SK-N-SH (cell line): ENCODE measurements at regions not wholly inside any gene's neighbourhood (a gene's known extent, or its start where the extent isn't known, plus 50 kb on each side); places are given as distances from the start of the nearest gene placed in this dataset.

ENCODE experiments used
- CTCF ChIA-PET: fragments of 300-600, 350-600 bp; formaldehyde crosslinking; extraction: SDS; loops from one replicate; lab custom pipeline; 2021; lab: Yijun Ruan, JAX
- POLR2A ChIA-PET: fragments of 350-600 bp; sonication (Branson Sonifier 250); formaldehyde crosslinking; extraction: SDS; loops from one replicate; lab custom pipeline; 2020; ENCODE audit warnings: antibody characterized with exemption, inconsistent platforms; lab: Yijun Ruan, JAX
- DNase-seq: peaks from one replicate; pipeline ENCODE4 v3.0.0; 2012
- H2AFZ ChIP-seq: fragments of 200-600 bp; sonication (generic); 2 replicates; pipeline ENCODE4 v1.8.1; 2016; ENCODE audit warnings: antibody characterized with exemption, mild to moderate bottlenecking, low read depth
- H3F3A ChIP-seq: fragments of 200-600 bp; sonication (generic); replicated peaks from 2 replicates; pipeline ENCODE3; 2016; ENCODE audit warnings: antibody characterized with exemption, mild to moderate bottlenecking; ENCODE audit not compliant: insufficient read depth
- H3K27ac ChIP-seq, 2 experiments: fragments of 200-500 bp in 1 of 2; fragments of 200-600 bp in 1 of 2; sonication (Bioruptor generic) in 1 of 2; sonication (generic), shearing (Covaris generic) in 1 of 2; 2 replicates each; pipeline versions ENCODE4 v1.5.1 to v1.6.1; 2014 to 2016; ENCODE audit warnings: low read depth in 2 of 2, inconsistent platforms in 1 of 2, low read length in 1 of 2, mild to moderate bottlenecking in 1 of 2, mixed read lengths in 1 of 2
- H3K27me3 ChIP-seq: fragments of 200-600 bp; sonication (generic), shearing (Covaris generic); 2 replicates; pipeline ENCODE4 v1.6.1; 2016; ENCODE audit warnings: mixed run types; ENCODE audit not compliant: insufficient read depth
- H3K36me3 ChIP-seq, 2 experiments: fragments of 200-500 bp in 1 of 2; fragments of 200-600 bp in 1 of 2; sonication (Bioruptor generic) in 1 of 2; sonication (generic) in 1 of 2; replicated peaks in 1 of 2; 2 replicates each; pipeline versions ENCODE3 to v1.5.1; 2014 to 2016; ENCODE audit warnings: low read length in 1 of 2, mild to moderate bottlenecking in 1 of 2; ENCODE audit not compliant: insufficient read depth in 2 of 2, control insufficient read depth in 1 of 2
- H3K4me1 ChIP-seq, 2 experiments: fragments of 200-500 bp in 1 of 2; fragments of 200-600 bp in 1 of 2; sonication (Bioruptor generic) in 1 of 2; sonication (generic), shearing (Covaris generic) in 1 of 2; 2 replicates each; pipeline versions ENCODE4 v1.5.1 to v1.6.1; 2014 to 2016; ENCODE audit warnings: low read depth in 1 of 2, low read length in 1 of 2, mixed run types in 1 of 2; ENCODE audit not compliant: insufficient read depth in 2 of 2, control insufficient read depth in 1 of 2
- H3K4me2 ChIP-seq: fragments of 200-600 bp; sonication (generic), shearing (Covaris generic); 2 replicates; pipeline ENCODE4 v1.6.1; 2017; ENCODE audit warnings: mixed run types
- H3K4me3 ChIP-seq, 2 experiments: fragments of 200-500 bp in 1 of 2; fragments of 200-600 bp in 1 of 2; sonication (Bioruptor generic) in 1 of 2; sonication (generic), shearing (Covaris generic) in 1 of 2; 2 replicates each; pipeline versions ENCODE4 v1.5.1 to v1.8.1; 2014 to 2016; ENCODE audit warnings: low read depth in 2 of 2, inconsistent platforms in 1 of 2, low read length in 1 of 2, mild to moderate bottlenecking in 1 of 2, mixed read lengths in 1 of 2, moderate library complexity in 1 of 2
- H3K79me2 ChIP-seq: fragments of 200-600 bp; sonication (generic); 2 replicates; pipeline ENCODE4 v1.8.1; 2017; ENCODE audit warnings: mild to moderate bottlenecking; ENCODE audit not compliant: insufficient read depth
- H3K9ac ChIP-seq: fragments of 200-600 bp; sonication (generic); 2 replicates; pipeline ENCODE4 v1.6.1; 2017; ENCODE audit warnings: mixed run types
- H3K9me2 ChIP-seq: fragments of 200-600 bp; sonication (generic); 2 replicates; pipeline ENCODE4 v1.6.1; 2017; ENCODE audit warnings: mixed run types
- H3K9me3 ChIP-seq: fragments of 200-600 bp; sonication (generic); 2 replicates; pipeline ENCODE4 v1.6.1; 2017; ENCODE audit warnings: mixed run types, mild to moderate bottlenecking, moderate library complexity
- H4K20me1 ChIP-seq: fragments of 200-600 bp; sonication (generic); 2 replicates; pipeline ENCODE4 v1.6.1; 2017; ENCODE audit warnings: mild to moderate bottlenecking, mixed run types; ENCODE audit not compliant: insufficient read depth
- CTCF ChIP-seq: fragments of 200-600 bp; sonication (generic); IDR thresholded peaks from 2 replicates; pipeline ENCODE4 v1.6.1; 2017; ENCODE audit warnings: antibody characterized with exemption, mild to moderate bottlenecking, moderate library complexity
- EP300 ChIP-seq, 2 experiments: IDR thresholded peaks; 2 replicates each; pipeline versions ENCODE4 v1.4.0 to v1.6.1; 2012; ENCODE audit warnings: borderline replicate concordance in 1 of 2, low read depth in 1 of 2, low read length in 1 of 2
- EZH2phosphoT487 ChIP-seq: fragments of 200-600 bp; sonication (generic); IDR thresholded peaks from 2 replicates; pipeline ENCODE4 v1.6.1; 2017; ENCODE audit warnings: low read depth, mixed run types, mild to moderate bottlenecking, antibody characterized with exemption, moderate library complexity, borderline replicate concordance
- FOSL2 ChIP-seq: IDR thresholded peaks from 2 replicates; pipeline ENCODE4 v1.4.0; 2012; ENCODE audit warnings: low read depth, mild to moderate bottlenecking, moderate library complexity, borderline replicate concordance
- FOXM1 ChIP-seq: IDR thresholded peaks from 2 replicates; pipeline ENCODE4 v1.4.0; 2012; ENCODE audit warnings: low read depth, mild to moderate bottlenecking
- JUND ChIP-seq: IDR thresholded peaks from 2 replicates; pipeline ENCODE4 v1.4.0; 2012
- MAX ChIP-seq: IDR thresholded peaks from 2 replicates; pipeline ENCODE4 v1.4.0; 2012; ENCODE audit warnings: low read depth
- POLR2AphosphoS5 ChIP-seq: IDR thresholded peaks from 2 replicates; pipeline ENCODE4 v1.6.1; 2012; ENCODE audit warnings: low read depth, low read length
- RCOR1 ChIP-seq: fragments of 150-350 bp; IDR thresholded peaks from 2 replicates; pipeline ENCODE4 v1.6.1; 2017; ENCODE audit warnings: antibody characterized with exemption, low read length
- REST ChIP-seq: IDR thresholded peaks from 2 replicates; pipeline ENCODE4 v1.6.1; 2012; ENCODE audit warnings: mild to moderate bottlenecking, low read depth, low read length, moderate library complexity
- RFX5 ChIP-seq: IDR thresholded peaks from 2 replicates; pipeline ENCODE4 v1.6.1; 2012; ENCODE audit warnings: mild to moderate bottlenecking, improper control_type of control experiment, low read length
- RXRA ChIP-seq: IDR thresholded peaks from 2 replicates; pipeline ENCODE4 v1.4.0; 2012; ENCODE audit warnings: low read depth, mild to moderate bottlenecking, borderline replicate concordance
- TCF12 ChIP-seq: IDR thresholded peaks from 2 replicates; pipeline ENCODE4 v1.4.0; 2012
- TEAD4 ChIP-seq: IDR thresholded peaks from 2 replicates; pipeline ENCODE4 v1.4.0; 2012; ENCODE audit warnings: mild to moderate bottlenecking, borderline replicate concordance; ENCODE audit not compliant: insufficient read depth
- USF1 ChIP-seq: IDR thresholded peaks from 2 replicates; pipeline ENCODE4 v1.4.0; 2012; ENCODE audit warnings: low read depth, borderline replicate concordance
- USF2 ChIP-seq: fragments of 150-350 bp; IDR thresholded peaks from 2 replicates; pipeline ENCODE4 v1.6.1; 2017; ENCODE audit warnings: antibody characterized with exemption, low read length, low read depth, borderline replicate concordance
- WGBS: methylation state at CpG from one replicate; pipeline ENCODE4 v1.1.6; 2017; ENCODE audit warnings: low lambda C conversion rate; 5-methylcytosine and 5-hydroxymethylcytosine counted together

GRCh38 chr3:139204728-139205127 is 139.1 kb upstream of the MRPS22 start:
- no peak for TF ChIP-seq RFX5
- no peak for TF ChIP-seq RCOR1
- no peak for TF ChIP-seq EZH2phosphoT487
- TF ChIP-seq FOXM1: no peak
- no peak for TF ChIP-seq USF2
- no peak for TF ChIP-seq CTCF
- no peak for TF ChIP-seq JUND
- TF ChIP-seq MAX: no peak
- no peak for TF ChIP-seq FOSL2
- no peak for TF ChIP-seq USF1
- TF ChIP-seq TCF12: no peak
- no peak for TF ChIP-seq TEAD4
- TF ChIP-seq RXRA: no peak
- TF ChIP-seq POLR2AphosphoS5: no peak
- TF ChIP-seq EP300 (IDR thresholded peaks at IDR 0.05; ENCODE audit: borderline replicate concordance in 1 of 2, low read depth in 1 of 2, low read length in 1 of 2): no peak
- TF ChIP-seq REST: no peak
- no peaks in the 10 kb centered on the region for H3K27me3 ChIP-seq
- WGBS: 0% methylated on average over 1 of the region's 1 CpG
- H3K4me3 ChIP-seq: no peak overlapping the region
- DNase-seq: no peak
- POLR2A ChIA-PET: no interaction called here
- H3F3A ChIP-seq: no peaks in the 10 kb centered on the region
- no peaks in the 10 kb centered on the region for H3K36me3 ChIP-seq
- H3K4me2 ChIP-seq: no peak overlapping the region
- CTCF ChIA-PET: no interaction called here
- no peaks in the 10 kb centered on the region for H3K9me3 ChIP-seq
- H2AFZ ChIP-seq: no peak overlapping the region
- H3K79me2 ChIP-seq: no peaks in the 10 kb centered on the region
- no peaks in the 10 kb centered on the region for H3K9me2 ChIP-seq
- H4K20me1 ChIP-seq: no peaks in the 10 kb centered on the region
- no peak overlapping the region for H3K27ac ChIP-seq
- H3K9ac ChIP-seq: no peak overlapping the region
- no peaks in the 10 kb centered on the region; a peak in 1 of 4 replicates for H3K4me1 ChIP-seq
